Calu3 (cell line): ENCODE measurements at regions not wholly inside any gene's neighbourhood (a gene's known extent, or its start where the extent isn't known, plus 50 kb on each side); places are given as distances from the start of the nearest gene placed in this dataset.

Experiments used
- BruUV-seq: library from RNA; stranded (reverse); fragments of 400-500 nt; replicated peaks from 2 replicates; lab custom pipeline; 2021; lab: Mats Ljungman, UMichigan
- CTCF ChIA-PET: fragments of 300-600 bp; sonication (Branson Sonifier 250); formaldehyde crosslinking; loops from one replicate; lab custom pipeline; 2022; ENCODE audit warnings: antibody characterized with exemption; lab: Charles Lee
- DNase-seq: peaks from one replicate; pipeline ENCODE4 v3.0.0; 2022
- H3K27ac Mint-ChIP-seq: one replicate; pipeline ENCODE4 v1.8.0; 2022; ENCODE audit warnings: mixed read lengths; ENCODE audit not compliant: unreplicated experiment
- H3K27me3 Mint-ChIP-seq: one replicate; pipeline ENCODE4 v1.8.0; 2022; ENCODE audit warnings: mixed read lengths; ENCODE audit not compliant: unreplicated experiment
- H3K36me3 Mint-ChIP-seq: one replicate; pipeline ENCODE4 v1.8.0; 2022; ENCODE audit warnings: mild to moderate bottlenecking, moderate library complexity, mixed read lengths; ENCODE audit not compliant: insufficient read depth, unreplicated experiment
- H3K4me1 Mint-ChIP-seq: one replicate; pipeline ENCODE4 v1.8.0; 2022; ENCODE audit warnings: mild to moderate bottlenecking, low read depth, mixed read lengths; ENCODE audit not compliant: unreplicated experiment
- H3K4me3 Mint-ChIP-seq: one replicate; pipeline ENCODE4 v1.8.0; 2022; ENCODE audit warnings: mild to moderate bottlenecking, low read depth, moderate library complexity, mixed read lengths; ENCODE audit not compliant: unreplicated experiment
- H3K9me3 Mint-ChIP-seq: one replicate; pipeline ENCODE4 v1.8.0; 2022; ENCODE audit warnings: low read depth, mixed read lengths; ENCODE audit not compliant: unreplicated experiment
- CTCF ChIP-seq: fragments of 200-600 bp; IDR thresholded peaks from one replicate; pipeline ENCODE4 v1.8.0; 2022; ENCODE audit warnings: antibody characterized with exemption; ENCODE audit not compliant: unreplicated experiment
- intact Hi-C: fragments of 100-400 bp; cut with micrococcal nuclease; formaldehyde crosslinking; loops from one replicate; pipeline ENCODE4 v1.10.0; 2022; ENCODE audit not compliant: unreplicated experiment

GRCh38 chr2:83470928-83471327 lies 988.2 kb downstream of the SUCLG1 start:
- intact Hi-C loops, result no loop called here

GRCh38 chr2:83464444-83464843 lies 994.6 kb downstream of the SUCLG1 start:
- DNase-seq, result no peak
- CTCF ChIA-PET, result no interaction called here
- no TSS peak for BruUV-seq
- no peak for TF ChIP-seq CTCF
- H3K27ac Mint-ChIP-seq, result no peak overlapping the region
- no peaks in the 10 kb centered on the region for H3K4me1 Mint-ChIP-seq
- H3K4me3 Mint-ChIP-seq, result no peak overlapping the region
- H3K36me3 Mint-ChIP-seq, result no peaks in the 10 kb centered on the region
- peaks cover 13% of the 10 kb centered on the region for H3K9me3 Mint-ChIP-seq
- intact Hi-C loops, result no loop called here
- no peaks in the 10 kb centered on the region for H3K27me3 Mint-ChIP-seq

More at GRCh38 chr2:83470928-83471327, 988.2 kb downstream of the SUCLG1 start:
- Mint-ChIP-seq H3K9me3 (peaks cover 13% of the 10 kb centered on the region), H3K4me1 (peaks cover 13% of the 10 kb centered on the region), H3K27ac (no peak overlapping the region), H3K36me3 (no peaks in the 10 kb centered on the region), H3K4me3 (no peak overlapping the region), H3K27me3 (no peaks in the 10 kb centered on the region)
- CTCF ChIA-PET, result no interaction called here
- TF ChIP-seq CTCF, result no peak
- BruUV-seq, result no TSS peak
- no peak for DNase-seq

GRCh38 chr2:83462881-83463280 lies 996.2 kb downstream of the SUCLG1 start:
- intact Hi-C loops, result no loop called here
- no peaks in the 10 kb centered on the region for H3K27me3 Mint-ChIP-seq
- H3K9me3 Mint-ChIP-seq, result peaks cover 9% of the 10 kb centered on the region
- H3K4me3 Mint-ChIP-seq, result no peak overlapping the region
- no peaks in the 10 kb centered on the region for H3K4me1 Mint-ChIP-seq
- CTCF ChIA-PET, result no interaction called here
- BruUV-seq, result no TSS peak
- no peak overlapping the region for H3K27ac Mint-ChIP-seq
- TF ChIP-seq CTCF, result no peak
- DNase-seq, result no peak
- no peaks in the 10 kb centered on the region for H3K36me3 Mint-ChIP-seq

GRCh38 chr2:83461135-83461534 lies 997.9 kb downstream of the SUCLG1 start:
- DNase-seq, result no peak
- H3K27ac Mint-ChIP-seq, result no peak overlapping the region
- peaks cover 6% of the 10 kb centered on the region for H3K9me3 Mint-ChIP-seq
- H3K36me3 Mint-ChIP-seq, result no peaks in the 10 kb centered on the region
- no peak overlapping the region for H3K4me3 Mint-ChIP-seq
- intact Hi-C loops, result no loop called here
- no peaks in the 10 kb centered on the region for H3K4me1 Mint-ChIP-seq
- BruUV-seq, result no TSS peak
- no peaks in the 10 kb centered on the region for H3K27me3 Mint-ChIP-seq
- CTCF ChIA-PET, result no interaction called here
- TF ChIP-seq CTCF, result no peak
